Transverse colon (tissue), 4 donors: ENCODE measurements at regions not wholly inside any gene's neighbourhood (a gene's known extent, or its start where the extent isn't known, plus 50 kb on each side); places are given as distances from the start of the nearest gene placed in this dataset.

ENCODE experiments used
- DNase-seq: peaks from one replicate; pipeline ENCODE4 v3.0.0-alpha.2; 2019
- H3K27ac ChIP-seq, 4 donors: fragments of 200-600 bp; sonication (generic); 2 replicates each; pipeline ENCODE4 v1.5.1; 2016 to 2018; ENCODE audit warnings: inconsistent platforms in 4 of 4
- H3K27me3 ChIP-seq: fragments of 200-600 bp; sonication (generic); 2 replicates; pipeline ENCODE4 v1.5.1; 2017; ENCODE audit warnings: inconsistent platforms
- H3K36me3 ChIP-seq, 4 donors: fragments of 200-600 bp; sonication (generic); 2 replicates each; pipeline ENCODE4 v1.5.1; 2017 to 2019; ENCODE audit warnings: inconsistent platforms in 4 of 4
- H3K4me1 ChIP-seq, 4 donors: fragments of 200-600 bp; sonication (generic); 2 replicates each; pipeline ENCODE4 v1.5.1; 2017 to 2020; ENCODE audit warnings: inconsistent platforms in 4 of 4
- H3K4me3 ChIP-seq, 4 donors: fragments of 200-600 bp; sonication (generic); 1 replicate in 1 of 4; 2 replicates in 3 of 4; pipeline versions ENCODE4 v1.5.1 to v1.6.1; 2017 to 2019; ENCODE audit warnings: inconsistent platforms in 4 of 4
- H3K9me3 ChIP-seq, 2 donors: fragments of 200-600 bp; sonication (generic); 2 replicates each; pipeline ENCODE4 v1.5.1; 2017 to 2019; ENCODE audit warnings: inconsistent platforms in 2 of 2
- CTCF ChIP-seq, 5 experiments: fragments of 200-600 bp in 3 of 5; fragments of 450-650 bp in 2 of 5; sonication (generic) in 3 of 5; IDR thresholded peaks; 1 replicate in 2 of 5; 2 replicates in 3 of 5; pipeline ENCODE4 v1.5.1; 2016 to 2017; ENCODE audit warnings: antibody characterized with exemption in 5 of 5, inconsistent platforms in 3 of 5, mild to moderate bottlenecking in 2 of 5, moderate library complexity in 1 of 5
- EP300 ChIP-seq: sonication (generic); formaldehyde crosslinking; IDR thresholded peaks from one replicate; pipeline ENCODE4 v1.6.1; 2017; ENCODE audit warnings: antibody characterized with exemption, low read depth
- POLR2A ChIP-seq: fragments of 450-650 bp; IDR thresholded peaks from one replicate; pipeline ENCODE4 v1.6.1; 2016; ENCODE audit warnings: antibody characterized with exemption, mild to moderate bottlenecking, moderate library complexity
- POLR2AphosphoS5 ChIP-seq, 3 donors: sonication (generic); formaldehyde crosslinking; IDR thresholded peaks; one replicate each; pipeline ENCODE4 v1.6.1; 2016; ENCODE audit warnings: antibody characterized with exemption in 3 of 3
- WGBS, 2 donors: methylation state at CpG; one replicate each; pipeline ENCODE4 v1.1.5; 2018; ENCODE audit warnings: low coverage in 1 of 2; 5-methylcytosine and 5-hydroxymethylcytosine counted together
- in situ Hi-C, 4 donors: fragments of 200-750 bp; cut with MboI; loops; one replicate each; pipeline versions ENCODE4 v1.15.0 to v1.15.1; 2017; ENCODE audit warnings: low sequenced_read_pairs in 3 of 4, low pct_ligation_motif_present in 1 of 4, low pct_unique_long_range_greater_than_20kb in 1 of 4
- intact Hi-C: fragments of 100-400 bp; cut with DNase I; formaldehyde crosslinking; loops from one replicate; pipeline ENCODE4 v1.15.1; 2023; ENCODE audit warnings: low total_unique reads

DNA sequence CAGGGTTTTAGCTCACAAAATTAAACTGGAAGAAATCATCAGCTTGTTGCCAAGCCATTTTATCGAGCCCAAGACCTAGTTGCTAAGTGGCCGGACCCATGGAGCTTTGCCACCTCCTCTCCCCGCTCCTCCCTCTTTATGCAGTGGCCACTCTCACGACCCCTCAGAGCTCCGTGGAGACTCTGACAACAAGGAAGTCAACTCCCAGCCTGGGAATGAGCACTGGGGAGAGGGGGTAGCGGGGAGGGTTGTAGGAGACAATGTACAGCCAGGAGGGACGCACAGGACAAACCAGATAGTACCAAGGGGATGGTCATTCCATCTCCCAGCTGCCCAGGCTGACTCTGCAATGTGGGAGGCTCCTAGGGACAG, 250.9 kb downstream of the SIPA1L2 start:
- in situ Hi-C loops (no loop called here), intact Hi-C loops (no loop called here)
- no peak for TF ChIP-seq CTCF (IDR thresholded peaks at IDR 0.05)
- no peak for TF ChIP-seq POLR2AphosphoS5 (IDR thresholded peaks at IDR 0.05)
- no peak for TF ChIP-seq EP300
- no peak for TF ChIP-seq POLR2A
- no peaks in the 10 kb centered on the region for H3K36me3 ChIP-seq
- H3K9me3 ChIP-seq, result no peaks in the 10 kb centered on the region
- peaks cover 0 to 12% (median 10%) of the 10 kb centered on the region in 4 donors for H3K4me1 ChIP-seq
- H3K27ac ChIP-seq, result no peak overlapping the region
- DNase-seq, result no peak
- no peaks in the 10 kb centered on the region for H3K27me3 ChIP-seq
- no peak overlapping the region for H3K4me3 ChIP-seq
- WGBS, 2 donors, result 82 to 83% methylated on average over 1 to 7 of the region's 7 CpGs

GRCh38 chr1:232378266-232379062, 251.5 kb downstream of the SIPA1L2 start:
- Histone ChIP-seq H3K4me1 (peaks cover 0 to 12% (median 10%) of the 10 kb centered on the region in 4 donors), H3K27ac (no peak overlapping the region), H3K4me3 (no peak overlapping the region), H3K36me3 (no peaks in the 10 kb centered on the region), H3K9me3 (no peaks in the 10 kb centered on the region), H3K27me3 (no peaks in the 10 kb centered on the region)
- in situ Hi-C loops (no loop called here), intact Hi-C loops (no loop called here)
- WGBS, 2 donors, result 53 to 71% methylated on average over 3 to 13 of the region's 13 CpGs
- no peak for TF ChIP-seq POLR2AphosphoS5 (IDR thresholded peaks at IDR 0.05)
- DNase-seq, result no peak

- intact Hi-C loops, result no loop called here
- no peak for DNase-seq
- 27 to 35% methylated on average over 3 of the region's 3 CpGs for WGBS, 2 donors
Observed at GRCh38 chr1:232377494-232377770, 252.5 kb downstream of the SIPA1L2 start.

GRCh38 chr1:232376632-232377493, 253.1 kb downstream of the SIPA1L2 start:
- TF ChIP-seq CTCF (IDR thresholded peaks at IDR 0.05) (no peak), POLR2A (no peak), POLR2AphosphoS5 (IDR thresholded peaks at IDR 0.05) (no peak), EP300 (no peak)
- peaks cover 0 to 12% (median 10%) of the 10 kb centered on the region in 4 donors for H3K4me1 ChIP-seq
- no peak overlapping the region for H3K4me3 ChIP-seq
- H3K27ac ChIP-seq, result no peak overlapping the region
- no peaks in the 10 kb centered on the region for H3K27me3 ChIP-seq
- WGBS, 2 donors, result 80 to 93% methylated on average over 7 to 16 of the region's 16 CpGs
- DNase-seq, result no peak
- no peaks in the 10 kb centered on the region for H3K36me3 ChIP-seq
- intact Hi-C loops, result no loop called here
- H3K9me3 ChIP-seq, result no peaks in the 10 kb centered on the region
- in situ Hi-C loops, result no loop called here

More at GRCh38 chr1:232377494-232377770, 252.5 kb downstream of the SIPA1L2 start:
- H3K4me1 ChIP-seq, result peaks cover 0 to 12% (median 10%) of the 10 kb centered on the region in 4 donors
- no peak overlapping the region for H3K4me3 ChIP-seq
- H3K27ac ChIP-seq, result no peak overlapping the region
- no peaks in the 10 kb centered on the region for H3K36me3 ChIP-seq
- in situ Hi-C loops, result no loop called here
- H3K9me3 ChIP-seq, result no peaks in the 10 kb centered on the region
- TF ChIP-seq POLR2A (no peak), CTCF (IDR thresholded peaks at IDR 0.05) (no peak), POLR2AphosphoS5 (IDR thresholded peaks at IDR 0.05) (peak in 1 of 3 donors; percentile 23), EP300 (no peak)
- H3K27me3 ChIP-seq, result no peaks in the 10 kb centered on the region
